HepG2 (cell line): ENCODE measurements at regions not wholly inside any gene's neighbourhood (a gene's known extent, or its start where the extent isn't known, plus 50 kb on each side); places are given as distances from the start of the nearest gene placed in this dataset.

Experiments
- ATAC-seq: fragments of 200-7000 bp; cut with Tn5 transposase; 3 replicates; pipeline ENCODE4 v1.9.1; 2020; ENCODE audit warnings: mild to moderate bottlenecking, moderate library complexity
- BruUV-seq: library from RNA; stranded (reverse); fragments of 400-500 nt; replicated peaks from 2 replicates; lab custom pipeline; 2021; lab: Mats Ljungman, UMichigan
- CTCF ChIA-PET: fragments of 300-600 bp; formaldehyde crosslinking; extraction: SDS; loops from one replicate; lab custom pipeline; 2021; ENCODE audit warnings: low total read pairs, inconsistent platforms, low intra/inter-chr PET ratio; lab: Yijun Ruan, JAX
- POLR2A ChIA-PET: fragments of 350-600 bp; sonication (Branson Sonifier 250); formaldehyde crosslinking; loops from one replicate; lab custom pipeline; 2020; ENCODE audit warnings: antibody characterized with exemption, inconsistent platforms; lab: Yijun Ruan, JAX
- DNase-seq: peaks from one replicate; pipeline ENCODE4 v3.0.0-alpha.2; 2015; ENCODE audit warnings: low spot score
- FAIRE-seq: peaks from 3 replicates; lab custom pipeline; 2011; peaks lifted over from hg19 to GRCh38; lab: Jason Lieb, UNC
- H2AFZ ChIP-seq: one replicate; pipeline ENCODE4 v1.6.1; 2011; ENCODE audit warnings: low read length, inconsistent platforms
- H3K27ac ChIP-seq: fragments of 300-600 bp; 3 replicates; pipeline ENCODE4 v1.8.0; 2011; ENCODE audit warnings: mixed run types, mild to moderate bottlenecking, mixed read lengths, low read length, inconsistent platforms; ENCODE audit not compliant: insufficient read depth; ENCODE audit errors: extremely low read length
- H3K27me3 ChIP-seq, 2 experiments: fragments of 200-600 bp in 1 of 2; 2 replicates in 1 of 2; 3 replicates in 1 of 2; pipeline versions ENCODE4 v1.6.0 to v1.8.0; 2011; ENCODE audit warnings: low read length in 2 of 2, mild to moderate bottlenecking in 2 of 2, moderate library complexity in 2 of 2, inconsistent platforms in 1 of 2; ENCODE audit not compliant: insufficient read depth in 2 of 2, control insufficient read depth in 1 of 2
- H3K36me3 ChIP-seq, 2 experiments: fragments of 200-600 bp in 1 of 2; replicated peaks in 1 of 2; 2 replicates in 1 of 2; 3 replicates in 1 of 2; pipeline versions ENCODE4 v1.5.1 to v1.8.0; 2011; ENCODE audit warnings: low read length in 2 of 2, inconsistent platforms in 1 of 2; ENCODE audit not compliant: insufficient read depth in 2 of 2, control insufficient read depth in 1 of 2
- H3K4me1 ChIP-seq: 2 replicates; pipeline ENCODE4 v1.5.1; 2012; ENCODE audit warnings: low read length, inconsistent platforms; ENCODE audit not compliant: insufficient read depth
- H3K4me2 ChIP-seq: 2 replicates; pipeline ENCODE4 v1.6.0; 2011; ENCODE audit warnings: low read depth, low read length, inconsistent platforms
- H3K4me3 ChIP-seq, 3 experiments: fragments of 200-600 bp in 1 of 3; sonication (generic), shearing (Covaris generic) in 1 of 3; replicated peaks in 1 of 3; 2 replicates each; pipeline ENCODE4 v1.5.1; 2011 to 2016; ENCODE audit warnings: low read length in 3 of 3, inconsistent platforms in 2 of 3, low read depth in 2 of 3, mild to moderate bottlenecking in 2 of 3, control low read depth in 1 of 3, mixed read lengths in 1 of 3; ENCODE audit not compliant: insufficient read depth in 1 of 3
- H3K79me2 ChIP-seq: one replicate; pipeline ENCODE4 v1.6.1; 2011; ENCODE audit warnings: low read length, inconsistent platforms; ENCODE audit not compliant: insufficient read depth
- H3K9ac ChIP-seq: 2 replicates; pipeline ENCODE4 v1.6.0; 2011; ENCODE audit warnings: mild to moderate bottlenecking, low read depth, low read length, inconsistent platforms; ENCODE audit not compliant: insufficient read depth
- H3K9me3 ChIP-seq: 2 replicates; pipeline ENCODE4 v1.5.1; 2012; ENCODE audit warnings: mild to moderate bottlenecking, low read length
- H4K20me1 ChIP-seq: 2 replicates; pipeline ENCODE4 v1.6.0; 2011; ENCODE audit warnings: inconsistent platforms, mild to moderate bottlenecking, low read length, moderate library complexity; ENCODE audit not compliant: insufficient read depth
- ARNT2 ChIP-seq: sonication (generic); formaldehyde crosslinking; IDR thresholded peaks from 2 replicates; pipeline ENCODE4 v1.8.0; 2022; ENCODE audit warnings: mild to moderate bottlenecking, low read depth, missing genetic modification reagents, moderate library complexity
- ATRX ChIP-seq: sonication (generic); formaldehyde crosslinking; IDR thresholded peaks from 2 replicates; pipeline ENCODE4 v1.4.0; 2020; ENCODE audit warnings: missing genetic modification reagents, borderline replicate concordance
- CEBPB ChIP-seq: IDR thresholded peaks from 2 replicates; pipeline ENCODE4 v1.6.1; 2011; ENCODE audit warnings: low read depth, low read length, improper control_type of control experiment, borderline replicate concordance
- DDIT3 ChIP-seq: sonication (generic); formaldehyde crosslinking; IDR thresholded peaks from 2 replicates; pipeline ENCODE4 v1.4.0; 2020; ENCODE audit warnings: mild to moderate bottlenecking, missing genetic modification reagents
- DMTF1 ChIP-seq: sonication (generic); formaldehyde crosslinking; IDR thresholded peaks from 2 replicates; pipeline ENCODE4 v1.4.0; 2020; ENCODE audit warnings: mild to moderate bottlenecking, missing genetic modification reagents
- HOXD1 ChIP-seq: sonication (generic); formaldehyde crosslinking; IDR thresholded peaks from 2 replicates; pipeline ENCODE4 v1.5.0; 2020; ENCODE audit warnings: missing genetic modification reagents
- IRF2 ChIP-seq: IDR thresholded peaks from 2 replicates; pipeline ENCODE4 v1.6.1; 2018; ENCODE audit warnings: missing genetic modification reagents, missing compliant biosample characterization
- KMT2B ChIP-seq: IDR thresholded peaks from 2 replicates; pipeline ENCODE4 v1.6.1; 2016; ENCODE audit warnings: missing genetic modification reagents, missing compliant biosample characterization
- MXD4 ChIP-seq: IDR thresholded peaks from 2 replicates; pipeline ENCODE4 v1.6.1; 2016; ENCODE audit warnings: mild to moderate bottlenecking, missing biosample characterization, missing genetic modification reagents
- PRDM15 ChIP-seq: sonication (generic); formaldehyde crosslinking; IDR thresholded peaks from 2 replicates; pipeline ENCODE4 v1.4.0; 2020; ENCODE audit warnings: missing genetic modification reagents
- PREB ChIP-seq: sonication (generic); formaldehyde crosslinking; IDR thresholded peaks from 2 replicates; pipeline ENCODE4 v1.4.0; 2020; ENCODE audit warnings: missing genetic modification reagents
- SNAI1 ChIP-seq: sonication (generic); formaldehyde crosslinking; IDR thresholded peaks from 2 replicates; pipeline ENCODE4 v1.5.0; 2020; ENCODE audit warnings: mild to moderate bottlenecking, missing genetic modification reagents, borderline replicate concordance
- SNRNP70 ChIP-seq: fragments of 200-400 bp; formaldehyde crosslinking; IDR thresholded peaks from 2 replicates; pipeline ENCODE4 v1.6.1; 2017; ENCODE audit warnings: mild to moderate bottlenecking, low read depth, low read length, moderate library complexity
- THRA ChIP-seq: sonication (generic); formaldehyde crosslinking; IDR thresholded peaks from 2 replicates; pipeline ENCODE4 v1.4.0; 2020; ENCODE audit warnings: missing genetic modification reagents, borderline replicate concordance
- WIZ ChIP-seq: sonication (generic); formaldehyde crosslinking; IDR thresholded peaks from 2 replicates; pipeline ENCODE4 v1.5.1; 2020; ENCODE audit warnings: mild to moderate bottlenecking, missing genetic modification reagents
- WGBS: methylation state at CpG from one replicate; pipeline ENCODE4 v1.1.6; 2017; ENCODE audit warnings: low lambda C conversion rate; 5-methylcytosine and 5-hydroxymethylcytosine counted together
- in situ Hi-C: cut with HindIII; loops from 2 replicates; pipeline ENCODE4 v1.10.0; 2017; ENCODE audit warnings: low pct_unique_long_range_greater_than_20kb; ENCODE audit not compliant: extremely low pct_ligation_motif_present
- intact Hi-C: fragments of 100-400 bp; cut with micrococcal nuclease; formaldehyde crosslinking; loops from one replicate; pipeline ENCODE4 v1.10.0; 2022; ENCODE audit not compliant: unreplicated experiment

- H3K79me2 ChIP-seq = no peaks in the 10 kb centered on the region
- H4K20me1 ChIP-seq = no peaks in the 10 kb centered on the region
- 32% methylated on average over 11 of the region's 17 CpGs for WGBS
- H3K4me3 ChIP-seq = no peak overlapping the region
- H3K36me3 ChIP-seq = no peaks in the 10 kb centered on the region
- no peaks in the 10 kb centered on the region for H3K4me1 ChIP-seq
- ATAC-seq (no peak), FAIRE-seq (no peak), DNase-seq (no peak)
- no TSS peak for BruUV-seq
- intact Hi-C loops (no loop called here), in situ Hi-C loops (no loop called here)
- ChIA-PET POLR2A (no interaction called here), CTCF (no interaction called here)
- H3K9ac ChIP-seq = no peak overlapping the region
- no peaks in the 10 kb centered on the region for H3K9me3 ChIP-seq
- no peak overlapping the region for H2AFZ ChIP-seq
- no peak overlapping the region for H3K4me2 ChIP-seq
- H3K27ac ChIP-seq = no peak overlapping the region
- H3K27me3 ChIP-seq = no peaks in the 10 kb centered on the region
- no peak for TF ChIP-seq THRA (CRISPR knock-in tag)
- TF ChIP-seq CEBPB = no peak
- no peak for TF ChIP-seq ATRX
- TF ChIP-seq KMT2B (CRISPR knock-in tag) = no peak
- no peak for TF ChIP-seq PRDM15 (CRISPR knock-in tag)
- TF ChIP-seq SNRNP70 = no peak
- TF ChIP-seq DMTF1 (CRISPR knock-in tag) = no peak
- no peak for TF ChIP-seq DDIT3 (CRISPR knock-in tag)
- no peak for TF ChIP-seq PREB (CRISPR knock-in tag)
- no peak for TF ChIP-seq HOXD1
- no peak for TF ChIP-seq MXD4 (CRISPR knock-in tag)
- no peak for TF ChIP-seq SNAI1
- no peak for TF ChIP-seq ARNT2 (CRISPR knock-in tag)
- no peak for TF ChIP-seq IRF2
- no peak for TF ChIP-seq WIZ (CRISPR knock-in tag)
Measured at GRCh38 chr5:6183391-6184390, 194.7 kb downstream of the MED10 start.
